ENCODE measurements at regions not wholly inside any gene's neighbourhood (a gene's known extent, or its start where the extent isn't known, plus 50 kb on each side); places are given as distances from the start of the nearest gene placed in this dataset.

DNA sequence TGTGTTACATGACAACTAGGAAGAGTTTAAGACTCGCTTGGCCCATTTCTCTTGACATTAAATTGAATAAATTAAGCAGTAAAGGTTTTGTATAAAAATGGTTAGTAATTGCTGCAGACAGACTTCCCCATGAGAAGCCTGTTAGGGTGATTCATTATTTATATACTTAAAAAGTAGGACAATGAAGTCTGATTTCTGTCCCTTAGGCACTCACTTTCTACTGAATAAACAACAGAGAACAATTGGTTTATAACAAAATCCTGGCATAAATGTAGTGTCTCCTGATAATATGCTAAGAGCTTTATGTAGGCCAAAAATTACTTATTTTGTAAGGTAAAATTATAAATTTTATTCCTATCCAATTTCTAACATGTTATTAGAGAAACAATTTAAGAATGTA lies 2138.5 kb upstream of the PCDH20 start:
- TF ChIP-seq, protein P1, sequence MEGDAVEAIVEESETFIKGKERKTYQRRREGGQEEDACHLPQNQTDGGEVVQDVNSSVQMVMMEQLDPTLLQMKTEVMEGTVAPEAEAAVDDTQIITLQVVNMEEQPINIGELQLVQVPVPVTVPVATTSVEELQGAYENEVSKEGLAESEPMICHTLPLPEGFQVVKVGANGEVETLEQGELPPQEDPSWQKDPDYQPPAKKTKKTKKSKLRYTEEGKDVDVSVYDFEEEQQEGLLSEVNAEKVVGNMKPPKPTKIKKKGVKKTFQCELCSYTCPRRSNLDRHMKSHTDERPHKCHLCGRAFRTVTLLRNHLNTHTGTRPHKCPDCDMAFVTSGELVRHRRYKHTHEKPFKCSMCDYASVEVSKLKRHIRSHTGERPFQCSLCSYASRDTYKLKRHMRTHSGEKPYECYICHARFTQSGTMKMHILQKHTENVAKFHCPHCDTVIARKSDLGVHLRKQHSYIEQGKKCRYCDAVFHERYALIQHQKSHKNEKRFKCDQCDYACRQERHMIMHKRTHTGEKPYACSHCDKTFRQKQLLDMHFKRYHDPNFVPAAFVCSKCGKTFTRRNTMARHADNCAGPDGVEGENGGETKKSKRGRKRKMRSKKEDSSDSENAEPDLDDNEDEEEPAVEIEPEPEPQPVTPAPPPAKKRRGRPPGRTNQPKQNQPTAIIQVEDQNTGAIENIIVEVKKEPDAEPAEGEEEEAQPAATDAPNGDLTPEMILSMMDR (IDR thresholded peaks at IDR 0.05; ENCODE audit: extremely low read depth in 1 of 2, insufficient read depth in 1 of 2, low read depth in 1 of 2, low read length in 2 of 2): no peak
- TF ChIP-seq POLR2AphosphoS5 (IDR thresholded peaks at IDR 0.05; ENCODE audit: insufficient read depth, low read depth, low read length) (no peak), POLR2A (IDR thresholded peaks at IDR 0.05; ENCODE audit: low read depth, low read length) (no peak)

Data from endothelial cell of umbilical vein (primary cell).